ENCODE measurements at regions not wholly inside any gene's neighbourhood (a gene's known extent, or its start where the extent isn't known, plus 50 kb on each side); places are given as distances from the start of the nearest gene placed in this dataset.

GRCh38 chr6:23566418-23566817, 559.6 kb upstream of the NRSN1 start:
- H3K4me3 Mint-ChIP-seq (ENCODE audit: unreplicated experiment), result no peak overlapping the region
- intact Hi-C loops (cut with micrococcal nuclease), result no loop called here
- peaks cover 25% of the 10 kb centered on the region for H3K9me3 Mint-ChIP-seq (ENCODE audit: unreplicated experiment)
- no peak for DNase-seq (ENCODE audit: unreplicated experiment)
- H3K36me3 Mint-ChIP-seq (ENCODE audit: insufficient read depth, unreplicated experiment), result no peaks in the 10 kb centered on the region
- TF ChIP-seq CTCF (IDR thresholded peaks at IDR 0.05; ENCODE audit: unreplicated experiment), result no peak
- ChIA-PET POLR2A (no interaction called here), CTCF (no interaction called here)
- H3K27me3 Mint-ChIP-seq (ENCODE audit: insufficient read depth, unreplicated experiment), result no peaks in the 10 kb centered on the region
- no peaks in the 10 kb centered on the region for H3K4me1 Mint-ChIP-seq (ENCODE audit: insufficient read depth, unreplicated experiment)
- no peak overlapping the region for H3K27ac Mint-ChIP-seq (ENCODE audit: low read depth, unreplicated experiment)
- no TSS peak for BruUV-seq (replicated peaks)

- Mint-ChIP-seq H3K27ac (ENCODE audit: low read depth, unreplicated experiment) (no peak overlapping the region), H3K27me3 (ENCODE audit: insufficient read depth, unreplicated experiment) (no peaks in the 10 kb centered on the region), H3K9me3 (ENCODE audit: unreplicated experiment) (peaks cover 21% of the 10 kb centered on the region), H3K4me3 (ENCODE audit: unreplicated experiment) (no peak overlapping the region), H3K36me3 (ENCODE audit: insufficient read depth, unreplicated experiment) (no peaks in the 10 kb centered on the region), H3K4me1 (ENCODE audit: insufficient read depth, unreplicated experiment) (no peaks in the 10 kb centered on the region)
- ChIA-PET POLR2A (no interaction called here), CTCF (interaction anchor here (0.6 kb wide), 2 partner anchors 462 to 636 kb away, joined by 3 read pairs; no protein-coding TSS in a partner anchor)
- TF ChIP-seq CTCF (IDR thresholded peaks at IDR 0.05; ENCODE audit: unreplicated experiment), result no peak
- DNase-seq (ENCODE audit: unreplicated experiment), result no peak
- intact Hi-C loops (cut with micrococcal nuclease), result no loop called here
- no TSS peak for BruUV-seq (replicated peaks)
These were observed 557.7 kb upstream of the NRSN1 start for GRCh38 chr6:23568292-23568691.

GRCh38 chr6:23584134-23584763, 541.8 kb upstream of the NRSN1 start:
- no peak for TF ChIP-seq CTCF (IDR thresholded peaks at IDR 0.05; ENCODE audit: unreplicated experiment)
- DNase-seq (ENCODE audit: unreplicated experiment), result peak; percentile 79
- ChIA-PET POLR2A (no interaction called here), CTCF (interaction anchor here (0.5 to 0.6 kb wide), 3 partner anchors 46 to 1469 kb away, joined by 3 to 4 read pairs (median 3); no protein-coding TSS in a partner anchor)
- Mint-ChIP-seq H3K4me3 (ENCODE audit: unreplicated experiment) (peak overlapping the region; percentile 54), H3K9me3 (ENCODE audit: unreplicated experiment) (no peaks in the 10 kb centered on the region), H3K27me3 (ENCODE audit: insufficient read depth, unreplicated experiment) (no peaks in the 10 kb centered on the region), H3K36me3 (ENCODE audit: insufficient read depth, unreplicated experiment) (no peaks in the 10 kb centered on the region), H3K27ac (ENCODE audit: low read depth, unreplicated experiment) (peak overlapping the region; percentile 76), H3K4me1 (ENCODE audit: insufficient read depth, unreplicated experiment) (peaks cover 14% of the 10 kb centered on the region)
- BruUV-seq (replicated peaks), result no TSS peak
- intact Hi-C loops (cut with micrococcal nuclease), result no loop called here

- no TSS peak for BruUV-seq (replicated peaks)
- POLR2A ChIA-PET, result interaction anchor here (0.7 kb wide), 1 partner anchor 197 kb away, joined by 3 read pairs; no protein-coding TSS in a partner anchor
- CTCF ChIA-PET, result interaction anchor here (0.8 kb wide), 1 partner anchor 55 kb away, joined by 3 read pairs; no protein-coding TSS in a partner anchor
These were observed 538.4 kb upstream of the NRSN1 start for GRCh38 chr6:23587582-23587981.

More at GRCh38 chr6:23587582-23587981, 538.4 kb upstream of the NRSN1 start:
- no peak for TF ChIP-seq CTCF (IDR thresholded peaks at IDR 0.05; ENCODE audit: unreplicated experiment)
- Mint-ChIP-seq H3K4me3 (ENCODE audit: unreplicated experiment) (no peak overlapping the region), H3K27me3 (ENCODE audit: insufficient read depth, unreplicated experiment) (no peaks in the 10 kb centered on the region), H3K27ac (ENCODE audit: low read depth, unreplicated experiment) (no peak overlapping the region), H3K9me3 (ENCODE audit: unreplicated experiment) (no peaks in the 10 kb centered on the region), H3K36me3 (ENCODE audit: insufficient read depth, unreplicated experiment) (no peaks in the 10 kb centered on the region), H3K4me1 (ENCODE audit: insufficient read depth, unreplicated experiment) (peaks cover 22% of the 10 kb centered on the region)
- peak; percentile 13 for DNase-seq (ENCODE audit: unreplicated experiment)
- intact Hi-C loops (cut with micrococcal nuclease), result no loop called here
